Mesothelial cell of epicardium (in vitro differentiated cells): ENCODE measurements at regions not wholly inside any gene's neighbourhood (a gene's known extent, or its start where the extent isn't known, plus 50 kb on each side); places are given as distances from the start of the nearest gene placed in this dataset.

Source experiments
- DNase-seq, 2 experiments: peaks; one replicate each; pipeline ENCODE4 v3.0.0; 2021; ENCODE audit warnings: low spot score in 2 of 2; ENCODE audit not compliant: unreplicated experiment in 2 of 2
- H3K27ac Mint-ChIP-seq: 2 replicates; pipeline ENCODE4 v1.8.0; 2021; ENCODE audit warnings: mixed read lengths
- H3K27me3 Mint-ChIP-seq: 2 replicates; pipeline ENCODE4 v1.8.0; 2021; ENCODE audit warnings: low read depth, mixed read lengths
- H3K36me3 Mint-ChIP-seq: 2 replicates; pipeline ENCODE4 v1.8.0; 2021; ENCODE audit warnings: mixed read lengths
- H3K4me1 Mint-ChIP-seq: 2 replicates; pipeline ENCODE4 v1.8.0; 2021; ENCODE audit warnings: mixed read lengths
- H3K4me3 Mint-ChIP-seq: 2 replicates; pipeline ENCODE4 v1.8.0; 2021; ENCODE audit warnings: mild to moderate bottlenecking, moderate library complexity, mixed read lengths
- H3K9me3 Mint-ChIP-seq: 2 replicates; pipeline ENCODE4 v1.8.0; 2021; ENCODE audit warnings: mixed read lengths
- CTCF ChIP-seq: fragments of 200-600 bp; sonication (generic); IDR thresholded peaks from one replicate; pipeline ENCODE4 v1.5.0; 2021; ENCODE audit warnings: antibody characterized with exemption; ENCODE audit not compliant: unreplicated experiment

GRCh38 chr4:24334906-24335305, 249.4 kb downstream of the DHX15 start:
- Mint-ChIP-seq H3K4me1 (no peaks in the 10 kb centered on the region), H3K36me3 (no peaks in the 10 kb centered on the region)

GRCh38 chr4:24330573-24330972, 253.8 kb downstream of the DHX15 start:
- Mint-ChIP-seq H3K27ac (no peak overlapping the region), H3K4me1 (no peaks in the 10 kb centered on the region), H3K36me3 (no peaks in the 10 kb centered on the region), H3K4me3 (no peak overlapping the region), H3K9me3 (no peaks in the 10 kb centered on the region), H3K27me3 (peaks cover 3% of the 10 kb centered on the region)
- no peak for DNase-seq
- TF ChIP-seq CTCF: no peak

More at GRCh38 chr4:24334906-24335305, 249.4 kb downstream of the DHX15 start:
- no peak for DNase-seq
- no peaks in the 10 kb centered on the region for H3K9me3 Mint-ChIP-seq
- peaks cover 3% of the 10 kb centered on the region for H3K27me3 Mint-ChIP-seq
- H3K4me3 Mint-ChIP-seq: no peak overlapping the region
- no peak overlapping the region for H3K27ac Mint-ChIP-seq
- no peak for TF ChIP-seq CTCF

- TF ChIP-seq CTCF: no peak
- no peak overlapping the region for H3K4me3 Mint-ChIP-seq
- DNase-seq: no peak
- H3K27ac Mint-ChIP-seq: no peak overlapping the region
- no peaks in the 10 kb centered on the region for H3K4me1 Mint-ChIP-seq
- H3K36me3 Mint-ChIP-seq: no peaks in the 10 kb centered on the region
- peaks cover 3% of the 10 kb centered on the region for H3K27me3 Mint-ChIP-seq
- no peaks in the 10 kb centered on the region for H3K9me3 Mint-ChIP-seq
These were observed 254.2 kb downstream of the DHX15 start for GRCh38 chr4:24330172-24330571.

- H3K27ac Mint-ChIP-seq: no peak overlapping the region
These were observed 255.6 kb downstream of the DHX15 start for GRCh38 chr4:24328711-24329110.

GRCh38 chr4:24328310-24328709, 256.0 kb downstream of the DHX15 start:
- Mint-ChIP-seq H3K4me3 (no peak overlapping the region), H3K9me3 (no peaks in the 10 kb centered on the region), H3K4me1 (no peaks in the 10 kb centered on the region), H3K36me3 (no peaks in the 10 kb centered on the region), H3K27ac (no peak overlapping the region), H3K27me3 (peaks cover 13% of the 10 kb centered on the region)
- no peak for TF ChIP-seq CTCF
- DNase-seq: no peak

More at GRCh38 chr4:24328711-24329110, 255.6 kb downstream of the DHX15 start:
- no peaks in the 10 kb centered on the region for H3K4me1 Mint-ChIP-seq
- H3K4me3 Mint-ChIP-seq: no peak overlapping the region
- TF ChIP-seq CTCF: no peak
- H3K36me3 Mint-ChIP-seq: no peaks in the 10 kb centered on the region
- no peaks in the 10 kb centered on the region for H3K9me3 Mint-ChIP-seq
- H3K27me3 Mint-ChIP-seq: peaks cover 13% of the 10 kb centered on the region
- no peak for DNase-seq

- no peaks in the 10 kb centered on the region for H3K9me3 Mint-ChIP-seq
- no peaks in the 10 kb centered on the region for H3K36me3 Mint-ChIP-seq
- H3K27me3 Mint-ChIP-seq: peaks cover 42% of the 10 kb centered on the region
- no peak overlapping the region for H3K27ac Mint-ChIP-seq
- DNase-seq: no peak
- no peak overlapping the region for H3K4me3 Mint-ChIP-seq
- H3K4me1 Mint-ChIP-seq: no peaks in the 10 kb centered on the region
- TF ChIP-seq CTCF: no peak
These were observed 261.4 kb downstream of the DHX15 start for GRCh38 chr4:24322995-24323394.
